Uterus (tissue), 3 donors: ENCODE measurements at regions not wholly inside any gene's neighbourhood (a gene's known extent, or its start where the extent isn't known, plus 50 kb on each side); places are given as distances from the start of the nearest gene placed in this dataset.

Experiments used
- DNase-seq, 2 donors: peaks; one replicate each; pipeline ENCODE4 v3.0.0-alpha.2; 2019 to 2020
- H3K27ac ChIP-seq, 2 donors: fragments of 200-600 bp; sonication (generic); 1 replicate in 1 of 2; 2 replicates in 1 of 2; pipeline ENCODE4 v1.5.1; 2016 to 2018
- H3K27me3 ChIP-seq, 2 donors: fragments of 200-600 bp; sonication (generic); one replicate each; pipeline ENCODE4 v1.5.1; 2018 to 2019; ENCODE audit warnings: control low read depth in 1 of 2
- H3K36me3 ChIP-seq, 2 donors: fragments of 200-600 bp; sonication (generic); one replicate each; pipeline ENCODE4 v1.5.1; 2019; ENCODE audit warnings: control low read depth in 1 of 2
- H3K4me1 ChIP-seq, 2 donors: fragments of 200-600 bp; sonication (generic); one replicate each; pipeline ENCODE4 v1.5.1; 2018 to 2019; ENCODE audit warnings: control low read depth in 1 of 2
- H3K4me3 ChIP-seq, 2 donors: fragments of 200-600 bp; sonication (generic); 1 replicate in 1 of 2; 2 replicates in 1 of 2; pipeline ENCODE4 v1.5.1; 2018 to 2019; ENCODE audit warnings: mild to moderate bottlenecking in 1 of 2
- H3K9me3 ChIP-seq, 2 donors: fragments of 200-600 bp; sonication (generic); one replicate each; pipeline ENCODE4 v1.5.1; 2019; ENCODE audit warnings: control low read depth in 1 of 2
- POLR2A ChIP-seq, 2 donors: fragments of 450-650 bp; IDR thresholded peaks; one replicate each; pipeline ENCODE4 v1.6.1; 2016; ENCODE audit warnings: antibody characterized with exemption in 2 of 2, mild to moderate bottlenecking in 1 of 2, moderate library complexity in 1 of 2
- intact Hi-C: fragments of 100-400 bp; cut with DNase I; formaldehyde crosslinking; loops from one replicate; pipeline ENCODE4 v1.15.1; 2023; ENCODE audit warnings: low total_unique reads
- TF ChIP-seq, protein P1 (sequence below), 4 experiments: fragments of 200-600 bp in 2 of 4; fragments of 450-650 bp in 2 of 4; sonication (generic) in 2 of 4; IDR thresholded peaks; one replicate each; pipeline ENCODE4 v1.5.1; 2016 to 2019; ENCODE audit warnings: antibody characterized with exemption in 4 of 4, mild to moderate bottlenecking in 2 of 4, moderate library complexity in 1 of 4
- donor health status: DM: yes; HTN: yes; CAD: no.

DNA sequence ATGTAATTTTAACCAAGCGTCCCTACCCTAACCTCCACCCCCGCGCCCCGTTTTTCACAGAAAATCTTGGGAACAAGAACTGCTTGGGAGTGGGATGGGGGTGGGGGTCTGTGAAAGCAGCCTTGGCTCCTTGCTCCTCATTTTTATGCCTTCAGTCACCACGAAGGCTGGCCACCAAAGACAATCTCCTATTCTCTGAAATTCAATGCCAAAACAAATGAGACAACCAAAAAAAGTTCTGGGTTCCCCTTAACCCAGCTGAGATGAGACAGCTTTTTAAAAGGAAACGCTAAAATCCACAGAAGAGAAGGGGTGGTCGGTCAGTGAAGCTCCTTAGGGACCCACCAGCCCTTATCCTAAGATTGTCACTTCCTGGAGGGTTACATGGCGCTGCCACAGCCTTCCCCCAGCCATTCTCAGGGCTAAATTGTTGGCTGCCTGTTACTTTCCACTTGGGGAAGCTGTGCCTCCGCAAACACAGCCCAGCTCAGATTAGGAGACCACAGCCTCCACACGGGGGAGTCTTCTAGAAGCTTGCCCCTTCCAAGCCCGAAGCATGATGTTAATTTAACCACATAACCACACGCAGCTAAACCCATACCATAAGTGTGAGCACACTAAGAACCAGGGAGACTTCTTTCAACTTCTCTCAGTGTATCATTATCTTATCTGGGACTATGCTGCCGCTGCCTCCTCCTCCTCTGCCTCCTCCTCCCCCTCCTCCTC is 136.3 kb downstream of the FOXD1 start:
- no peak for DNase-seq
- Histone ChIP-seq H3K4me1 (peaks cover 0 to 8% of the 10 kb centered on the region in 2 donors), H3K27me3 (peaks cover 0 to 7% of the 10 kb centered on the region in 2 donors), H3K4me3 (no peak overlapping the region), H3K9me3 (no peaks in the 10 kb centered on the region), H3K36me3 (no peaks in the 10 kb centered on the region), H3K27ac (no peak overlapping the region)
- intact Hi-C loops = no loop called here
- TF ChIP-seq POLR2A (IDR thresholded peaks at IDR 0.05) = no peak
- TF ChIP-seq, protein P1, sequence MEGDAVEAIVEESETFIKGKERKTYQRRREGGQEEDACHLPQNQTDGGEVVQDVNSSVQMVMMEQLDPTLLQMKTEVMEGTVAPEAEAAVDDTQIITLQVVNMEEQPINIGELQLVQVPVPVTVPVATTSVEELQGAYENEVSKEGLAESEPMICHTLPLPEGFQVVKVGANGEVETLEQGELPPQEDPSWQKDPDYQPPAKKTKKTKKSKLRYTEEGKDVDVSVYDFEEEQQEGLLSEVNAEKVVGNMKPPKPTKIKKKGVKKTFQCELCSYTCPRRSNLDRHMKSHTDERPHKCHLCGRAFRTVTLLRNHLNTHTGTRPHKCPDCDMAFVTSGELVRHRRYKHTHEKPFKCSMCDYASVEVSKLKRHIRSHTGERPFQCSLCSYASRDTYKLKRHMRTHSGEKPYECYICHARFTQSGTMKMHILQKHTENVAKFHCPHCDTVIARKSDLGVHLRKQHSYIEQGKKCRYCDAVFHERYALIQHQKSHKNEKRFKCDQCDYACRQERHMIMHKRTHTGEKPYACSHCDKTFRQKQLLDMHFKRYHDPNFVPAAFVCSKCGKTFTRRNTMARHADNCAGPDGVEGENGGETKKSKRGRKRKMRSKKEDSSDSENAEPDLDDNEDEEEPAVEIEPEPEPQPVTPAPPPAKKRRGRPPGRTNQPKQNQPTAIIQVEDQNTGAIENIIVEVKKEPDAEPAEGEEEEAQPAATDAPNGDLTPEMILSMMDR (IDR thresholded peaks at IDR 0.05) = no peak

DNA sequence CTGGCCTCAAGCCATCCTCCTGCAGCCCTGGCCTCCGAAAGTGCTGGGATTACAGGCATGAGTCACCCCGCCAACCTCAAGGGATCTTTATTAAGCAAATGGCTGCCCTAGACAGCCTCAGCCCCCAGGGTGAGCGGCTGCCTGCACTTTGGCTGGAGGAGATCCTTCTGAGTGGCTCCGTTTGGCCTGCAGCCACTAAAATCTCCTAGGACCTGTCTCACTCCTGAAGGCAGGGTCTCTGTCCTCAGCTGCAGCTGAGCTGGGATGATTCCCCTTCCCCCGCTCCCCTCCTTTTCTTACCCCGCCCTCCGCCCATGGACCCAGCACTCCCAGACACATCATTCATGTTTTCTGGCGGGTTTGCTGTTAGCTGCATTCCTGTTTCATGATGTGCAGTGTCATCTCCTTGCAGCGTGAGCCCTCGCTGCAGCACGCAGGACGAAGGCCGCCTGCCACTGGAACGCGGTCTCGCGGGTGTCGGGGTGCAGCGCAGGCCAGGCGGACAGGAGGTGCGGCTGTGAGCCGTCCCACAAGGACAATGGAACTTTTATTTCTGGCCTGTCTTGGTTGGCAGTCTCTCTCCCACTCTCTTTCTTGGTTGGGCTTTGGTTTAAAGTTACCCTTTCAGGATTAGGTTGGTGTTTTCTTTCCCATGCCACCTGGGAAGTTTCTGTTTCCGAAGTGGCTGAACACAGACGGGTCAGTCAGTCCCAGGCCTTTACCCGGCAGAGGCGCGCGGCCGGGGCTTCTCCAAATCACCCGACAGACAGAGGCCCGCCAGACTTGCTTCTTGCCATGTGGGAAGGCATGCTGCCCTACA is 137.1 kb downstream of the FOXD1 start:
- peaks cover 0 to 8% of the 10 kb centered on the region in 2 donors for H3K4me1 ChIP-seq
- no peak for DNase-seq
- H3K36me3 ChIP-seq = no peaks in the 10 kb centered on the region
- intact Hi-C loops = no loop called here
- H3K27ac ChIP-seq = no peak overlapping the region
- TF ChIP-seq, protein P1 (IDR thresholded peaks at IDR 0.05) = no peak
- TF ChIP-seq POLR2A (IDR thresholded peaks at IDR 0.05) = no peak
- no peak overlapping the region for H3K4me3 ChIP-seq
- H3K27me3 ChIP-seq = peaks cover 0 to 7% of the 10 kb centered on the region in 2 donors
- no peaks in the 10 kb centered on the region for H3K9me3 ChIP-seq

DNA sequence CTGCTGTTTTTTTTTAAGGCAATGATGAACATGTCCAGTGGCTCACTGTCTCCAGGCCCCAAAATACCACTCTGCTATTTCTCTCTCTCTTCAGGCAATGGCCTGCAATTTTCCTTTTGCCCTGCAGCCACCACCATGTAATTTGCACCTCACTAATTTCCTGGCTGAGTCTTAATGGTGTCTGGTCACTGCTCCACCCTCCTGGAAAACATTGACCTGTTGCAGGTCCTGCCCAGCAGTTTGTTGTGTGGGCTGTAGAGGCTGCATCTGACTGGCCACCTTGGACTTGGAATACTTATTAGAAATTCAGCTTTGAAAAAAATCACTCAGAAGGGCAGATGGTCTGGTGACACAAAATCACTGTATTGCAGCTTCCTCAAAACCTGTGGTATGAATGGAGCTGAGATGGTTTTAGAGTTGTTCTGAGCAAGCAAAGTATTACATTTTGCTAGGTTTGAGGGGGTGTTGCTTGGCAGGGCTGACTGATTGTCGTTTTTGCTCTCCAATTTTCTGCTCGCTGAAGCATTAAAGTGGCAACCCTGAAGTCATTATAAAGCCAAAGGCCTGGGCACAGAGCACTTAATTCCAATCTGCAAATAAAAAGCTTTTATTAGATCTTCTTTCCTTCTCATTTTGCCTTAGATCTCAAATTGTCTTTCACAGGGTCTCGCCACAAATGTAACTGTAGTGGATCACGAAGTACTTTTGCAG is 134.8 kb downstream of the TMEM174 start:
- intact Hi-C loops = no loop called here
- no peaks in the 10 kb centered on the region for H3K9me3 ChIP-seq
- H3K36me3 ChIP-seq = no peaks in the 10 kb centered on the region
- no peak overlapping the region for H3K4me3 ChIP-seq
- H3K27ac ChIP-seq = no peak overlapping the region
- H3K27me3 ChIP-seq = peaks cover 7 to 19% of the 10 kb centered on the region in 2 donors
- peaks cover 0 to 8% of the 10 kb centered on the region in 2 donors for H3K4me1 ChIP-seq
- no peak for DNase-seq
- TF ChIP-seq, protein P1 (IDR thresholded peaks at IDR 0.05) = no peak
- no peak for TF ChIP-seq POLR2A (IDR thresholded peaks at IDR 0.05)

DNA sequence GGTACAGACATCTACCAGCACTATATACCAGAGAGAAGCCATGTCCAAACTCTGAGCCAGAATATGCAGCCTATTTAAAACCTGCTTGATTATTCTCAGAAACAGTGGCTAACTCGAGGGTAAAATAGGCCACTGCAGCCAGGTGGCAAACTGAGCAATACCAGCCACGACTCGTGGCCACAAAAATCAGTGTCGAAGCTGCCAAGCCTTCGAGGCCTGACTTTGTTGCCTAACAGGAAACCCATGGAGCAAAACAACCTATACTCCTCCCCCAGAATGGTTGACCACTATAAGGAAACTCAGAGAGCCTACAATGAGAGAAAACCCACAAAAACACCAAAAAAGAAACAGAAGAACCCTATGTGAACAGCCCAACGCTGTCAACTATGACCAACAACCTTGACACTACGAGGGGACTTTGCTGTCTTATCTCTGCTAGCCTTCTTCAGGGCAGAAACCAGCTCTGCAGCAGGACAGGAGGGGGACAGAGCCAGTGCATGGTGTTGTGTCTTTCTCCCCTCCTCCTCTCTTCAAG is 133.8 kb downstream of the TMEM174 start:
- no peaks in the 10 kb centered on the region for H3K9me3 ChIP-seq
- no peak overlapping the region for H3K4me3 ChIP-seq
- peaks cover 0 to 8% of the 10 kb centered on the region in 2 donors for H3K4me1 ChIP-seq
- TF ChIP-seq, protein P1 (IDR thresholded peaks at IDR 0.05) = no peak
- TF ChIP-seq POLR2A (IDR thresholded peaks at IDR 0.05) = no peak
- DNase-seq = no peak
- intact Hi-C loops = no loop called here
- peaks cover 7 to 29% of the 10 kb centered on the region in 2 donors for H3K27me3 ChIP-seq
- H3K27ac ChIP-seq = no peak overlapping the region
- H3K36me3 ChIP-seq = no peaks in the 10 kb centered on the region
